Right cardiac atrium (tissue), 5 donors: ENCODE measurements at regions not wholly inside any gene's neighbourhood (a gene's known extent, or its start where the extent isn't known, plus 50 kb on each side); places are given as distances from the start of the nearest gene placed in this dataset.

Source experiments
- ATAC-seq, 2 donors: fragments of 200-7000 bp; cut with Tn5 transposase; one replicate each; pipeline versions ENCODE4 v1.8.0 to v1.9.1; 2020; ENCODE audit warnings: moderate library complexity in 2 of 2, mild to moderate bottlenecking in 1 of 2
- DNase-seq, 3 donors: peaks; one replicate each; pipeline ENCODE4 v3.0.0-alpha.2; 2020
- H3K27ac ChIP-seq: one replicate; pipeline ENCODE4 v1.5.1; 2013; ENCODE audit warnings: mild to moderate bottlenecking, low read length, control low read depth, moderate library complexity
- H3K27me3 ChIP-seq: one replicate; pipeline ENCODE4 v1.6.1; 2013; ENCODE audit not compliant: control insufficient read depth, insufficient read depth
- H3K4me1 ChIP-seq: one replicate; pipeline ENCODE4 v1.6.1; 2013; ENCODE audit warnings: low read length; ENCODE audit not compliant: control insufficient read depth, insufficient read depth
- H3K4me3 ChIP-seq: one replicate; pipeline ENCODE4 v1.5.1; 2013; ENCODE audit warnings: low read length, control low read depth
- H3K9me3 ChIP-seq: one replicate; pipeline ENCODE4 v1.6.1; 2013; ENCODE audit warnings: low read length; ENCODE audit not compliant: control insufficient read depth
- WGBS: extraction: QIAGEN DNeasy Blood & Tissue Kit; methylation state at CpG from one replicate; pipeline ENCODE4 v1.1.7; 2013; 5-methylcytosine and 5-hydroxymethylcytosine counted together
- intact Hi-C, 4 donors: fragments of 100-400 bp; cut with DNase I; formaldehyde crosslinking; loops; one replicate each; pipeline versions ENCODE4 v1.11.0 to v1.14.0; 2022 to 2023
- donor health status: healthy with polysubstance abuse.
- donor health status: DM: no; HTN: yes; CAD: no.
- donor health status: DM: no; HTN: no; CAD: no.
- donor health status: DM: no; HTN: yes; CAD: no; lungs with severe emphysema.
- donor health status: DM: yes; HTN: yes; CAD: no.

GRCh38 chr11:92897487-92897886 lies 72.0 kb upstream of the MTNR1B start:
- Histone ChIP-seq H3K27me3 (no peaks in the 10 kb centered on the region), H3K9me3 (no peaks in the 10 kb centered on the region), H3K4me3 (no peak overlapping the region), H3K4me1 (no peaks in the 10 kb centered on the region), H3K27ac (no peak overlapping the region)
- 81% methylated on average over 6 of the region's 6 CpGs for WGBS
- intact Hi-C loops, result no loop called here
- DNase-seq (no peak), ATAC-seq (no peak)

- H3K27ac ChIP-seq, result no peak overlapping the region
- ATAC-seq (no peak), DNase-seq (no peak)
- no peak overlapping the region for H3K4me3 ChIP-seq
- WGBS, result 84% methylated on average over 1 of the region's 1 CpG
- no peaks in the 10 kb centered on the region for H3K9me3 ChIP-seq
- intact Hi-C loops, result no loop called here
- H3K4me1 ChIP-seq, result no peaks in the 10 kb centered on the region
- H3K27me3 ChIP-seq, result no peaks in the 10 kb centered on the region
Measured at GRCh38 chr11:92902417-92902816, 67.0 kb upstream of the MTNR1B start.

GRCh38 chr11:92907671-92908070 lies 61.8 kb upstream of the MTNR1B start:
- ATAC-seq (no peak), DNase-seq (no peak)
- Histone ChIP-seq H3K27me3 (no peaks in the 10 kb centered on the region), H3K4me1 (no peaks in the 10 kb centered on the region), H3K9me3 (no peaks in the 10 kb centered on the region), H3K4me3 (no peak overlapping the region), H3K27ac (no peak overlapping the region)
- whole genome bisulfite sequencing, result 67% methylated on average over 4 of the region's 4 CpGs
- intact Hi-C loops, result no loop called here

GRCh38 chr11:92909214-92909613 lies 60.2 kb upstream of the MTNR1B start:
- Histone ChIP-seq H3K4me1 (no peaks in the 10 kb centered on the region), H3K9me3 (no peaks in the 10 kb centered on the region), H3K27ac (no peak overlapping the region), H3K4me3 (no peak overlapping the region), H3K27me3 (no peaks in the 10 kb centered on the region)
- no peak for ATAC-seq
- intact Hi-C loops, result no loop called here
- WGBS, result 88% methylated on average over 5 of the region's 5 CpGs
- DNase-seq, result no peak

- Histone ChIP-seq H3K27me3 (no peaks in the 10 kb centered on the region), H3K4me1 (no peaks in the 10 kb centered on the region), H3K4me3 (no peak overlapping the region), H3K9me3 (no peaks in the 10 kb centered on the region), H3K27ac (no peak overlapping the region)
- DNase-seq (no peak), ATAC-seq (no peak)
- intact Hi-C loops, result no loop called here
- WGBS, result 78% methylated on average over 2 of the region's 2 CpGs
Measured at GRCh38 chr11:92911478-92911877, 58.0 kb upstream of the MTNR1B start.

- no peak for ATAC-seq
- 97% methylated on average over 39 of the region's 39 CpGs for WGBS
- DNase-seq, result peak in 1 of 3 donors; percentile 43
Measured at GRCh38 chr11:92915551-92915950, 53.9 kb upstream of the MTNR1B start.

GRCh38 chr11:92916299-92916698 lies 53.2 kb upstream of the MTNR1B start:
- H3K27me3 ChIP-seq, result no peaks in the 10 kb centered on the region
- ATAC-seq, result no peak
- no peaks in the 10 kb centered on the region for H3K9me3 ChIP-seq
- intact Hi-C loops, result no loop called here
- WGBS, result 67% methylated on average over 4 of the region's 4 CpGs
- H3K4me3 ChIP-seq, result no peak overlapping the region
- no peak for DNase-seq
- H3K4me1 ChIP-seq, result no peaks in the 10 kb centered on the region
- H3K27ac ChIP-seq, result no peak overlapping the region

More at GRCh38 chr11:92915551-92915950, 53.9 kb upstream of the MTNR1B start:
- intact Hi-C loops, result no loop called here
- H3K4me1 ChIP-seq, result no peaks in the 10 kb centered on the region
- H3K27me3 ChIP-seq, result no peaks in the 10 kb centered on the region
- no peak overlapping the region for H3K4me3 ChIP-seq
- no peak overlapping the region for H3K27ac ChIP-seq
- no peaks in the 10 kb centered on the region for H3K9me3 ChIP-seq

- no peak overlapping the region for H3K4me3 ChIP-seq
- no peak for ATAC-seq
- no peaks in the 10 kb centered on the region for H3K4me1 ChIP-seq
- intact Hi-C loops, result no loop called here
- no peak for DNase-seq
- WGBS, result 77% methylated on average over 1 of the region's 1 CpG
- H3K9me3 ChIP-seq, result no peaks in the 10 kb centered on the region
- no peak overlapping the region for H3K27ac ChIP-seq
- no peaks in the 10 kb centered on the region for H3K27me3 ChIP-seq
Measured at GRCh38 chr11:92917927-92918326, 51.5 kb upstream of the MTNR1B start.

- DNase-seq (no peak), ATAC-seq (no peak)
- no peaks in the 10 kb centered on the region for H3K27me3 ChIP-seq
- H3K4me3 ChIP-seq, result no peak overlapping the region
- H3K4me1 ChIP-seq, result no peaks in the 10 kb centered on the region
- H3K27ac ChIP-seq, result no peak overlapping the region
- no peaks in the 10 kb centered on the region for H3K9me3 ChIP-seq
- intact Hi-C loops, result no loop called here
Measured at GRCh38 chr11:92919048-92919447, 50.4 kb upstream of the MTNR1B start.
